Loucy (cell line): ENCODE measurements at regions not wholly inside any gene's neighbourhood (a gene's known extent, or its start where the extent isn't known, plus 50 kb on each side); places are given as distances from the start of the nearest gene placed in this dataset.

ENCODE experiments used
- H2AFZ ChIP-seq: fragments of 200-600 bp; sonication (generic); 2 replicates; pipeline ENCODE4 v1.6.0; 2016; ENCODE audit warnings: antibody characterized with exemption, mild to moderate bottlenecking, low read length, moderate library complexity
- H3F3A ChIP-seq: fragments of 200-600 bp; 2 replicates; pipeline ENCODE4 v1.6.0; 2016; ENCODE audit warnings: antibody characterized with exemption, low read depth, mild to moderate bottlenecking
- H3K27me3 ChIP-seq: fragments of 200-600 bp; sonication (generic); 2 replicates; pipeline ENCODE4 v1.6.1; 2014; ENCODE audit warnings: low read length, mild to moderate bottlenecking; ENCODE audit not compliant: insufficient read depth, poor library complexity, severe bottlenecking
- H3K36me3 ChIP-seq: fragments of 200-600 bp; sonication (generic); 2 replicates; pipeline ENCODE4 v1.6.1; 2016; ENCODE audit warnings: low read length; ENCODE audit not compliant: insufficient read depth
- H3K4me1 ChIP-seq: fragments of 200-600 bp; sonication (generic); 2 replicates; pipeline ENCODE4 v1.5.1; 2014; ENCODE audit warnings: low read length, mild to moderate bottlenecking; ENCODE audit not compliant: insufficient read depth, poor library complexity, severe bottlenecking
- H3K4me2 ChIP-seq: fragments of 200-600 bp; sonication (generic); 2 replicates; pipeline ENCODE4 v1.6.0; 2014; ENCODE audit warnings: antibody characterized with exemption, low read length, low read depth, mild to moderate bottlenecking; ENCODE audit not compliant: poor library complexity, severe bottlenecking
- H3K4me3 ChIP-seq: fragments of 200-600 bp; sonication (generic); 2 replicates; pipeline ENCODE4 v1.5.1; 2014; ENCODE audit warnings: low read length, mild to moderate bottlenecking, mixed read lengths; ENCODE audit not compliant: poor library complexity, severe bottlenecking
- H3K79me2 ChIP-seq: fragments of 200-600 bp; sonication (generic); 2 replicates; pipeline ENCODE4 v1.6.1; 2014; ENCODE audit warnings: low read length; ENCODE audit not compliant: insufficient read depth
- H3K9ac ChIP-seq: fragments of 200-600 bp; sonication (generic); 2 replicates; pipeline ENCODE4 v1.6.0; 2014; ENCODE audit warnings: mild to moderate bottlenecking, low read depth, low read length, moderate library complexity; ENCODE audit not compliant: poor library complexity, severe bottlenecking
- H3K9me2 ChIP-seq: fragments of 200-600 bp; sonication (generic); replicated peaks from 2 replicates; pipeline ENCODE4 v1.6.1; 2016; ENCODE audit warnings: low read depth, low read length, mixed read lengths
- H3K9me3 ChIP-seq: fragments of 200-600 bp; sonication (generic); 2 replicates; pipeline ENCODE4 v1.6.1; 2014; ENCODE audit warnings: mild to moderate bottlenecking, antibody characterized with exemption, low read length, low read depth; ENCODE audit not compliant: insufficient read depth
- H4K20me1 ChIP-seq: fragments of 200-600 bp; sonication (generic); 2 replicates; pipeline ENCODE4 v1.6.0; 2014; ENCODE audit warnings: antibody characterized with exemption, low read length, mild to moderate bottlenecking; ENCODE audit not compliant: insufficient read depth, poor library complexity, severe bottlenecking
- EZH2phosphoT487 ChIP-seq: fragments of 200-600 bp; IDR thresholded peaks from 2 replicates; pipeline ENCODE4 v1.6.1; 2018; ENCODE audit warnings: antibody characterized with exemption, mild to moderate bottlenecking, moderate library complexity, borderline replicate concordance
- TF ChIP-seq, protein P1 (sequence below): fragments of 200-600 bp; sonication (generic); conservative IDR thresholded peaks from 2 replicates; pipeline ENCODE4 v1.5.1; 2014; ENCODE audit warnings: mild to moderate bottlenecking, antibody characterized with exemption, low read length

DNA sequence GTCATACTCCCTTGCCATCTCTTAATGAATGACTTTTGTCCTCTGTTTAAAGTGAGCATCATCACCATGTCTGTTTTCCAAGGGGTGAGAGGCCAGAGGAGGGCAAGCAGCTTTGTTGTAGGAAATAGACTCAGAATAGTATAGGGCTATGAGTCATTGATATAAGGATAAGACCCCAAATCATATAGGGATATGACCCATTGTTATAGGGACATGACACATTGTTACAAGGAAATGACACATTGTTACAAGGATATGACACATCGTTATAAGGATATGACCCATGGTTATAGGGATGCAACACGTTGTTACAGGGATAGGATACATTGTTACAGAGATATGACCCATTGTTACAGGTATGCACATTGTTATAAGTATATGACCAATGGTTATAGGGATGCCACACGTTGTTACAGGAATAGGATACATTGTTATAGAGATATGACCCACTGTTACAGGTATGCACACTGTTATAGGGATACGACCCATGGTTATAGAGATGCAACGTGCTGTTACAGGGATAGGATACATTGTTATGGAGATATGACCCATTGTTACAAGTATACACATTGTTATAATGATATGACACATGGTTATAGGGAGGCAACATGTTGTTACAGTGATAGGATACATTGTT lies 311.1 kb upstream of the ADARB2 start:
- H3K4me2 ChIP-seq = no peak overlapping the region
- no peak overlapping the region for H3K9ac ChIP-seq
- H3K4me3 ChIP-seq = no peak overlapping the region
- no peaks in the 10 kb centered on the region for H3K4me1 ChIP-seq
- H3K9me2 ChIP-seq = no peaks in the 10 kb centered on the region
- no peaks in the 10 kb centered on the region for H3K9me3 ChIP-seq
- H3F3A ChIP-seq = no peaks in the 10 kb centered on the region
- TF ChIP-seq, protein P1, sequence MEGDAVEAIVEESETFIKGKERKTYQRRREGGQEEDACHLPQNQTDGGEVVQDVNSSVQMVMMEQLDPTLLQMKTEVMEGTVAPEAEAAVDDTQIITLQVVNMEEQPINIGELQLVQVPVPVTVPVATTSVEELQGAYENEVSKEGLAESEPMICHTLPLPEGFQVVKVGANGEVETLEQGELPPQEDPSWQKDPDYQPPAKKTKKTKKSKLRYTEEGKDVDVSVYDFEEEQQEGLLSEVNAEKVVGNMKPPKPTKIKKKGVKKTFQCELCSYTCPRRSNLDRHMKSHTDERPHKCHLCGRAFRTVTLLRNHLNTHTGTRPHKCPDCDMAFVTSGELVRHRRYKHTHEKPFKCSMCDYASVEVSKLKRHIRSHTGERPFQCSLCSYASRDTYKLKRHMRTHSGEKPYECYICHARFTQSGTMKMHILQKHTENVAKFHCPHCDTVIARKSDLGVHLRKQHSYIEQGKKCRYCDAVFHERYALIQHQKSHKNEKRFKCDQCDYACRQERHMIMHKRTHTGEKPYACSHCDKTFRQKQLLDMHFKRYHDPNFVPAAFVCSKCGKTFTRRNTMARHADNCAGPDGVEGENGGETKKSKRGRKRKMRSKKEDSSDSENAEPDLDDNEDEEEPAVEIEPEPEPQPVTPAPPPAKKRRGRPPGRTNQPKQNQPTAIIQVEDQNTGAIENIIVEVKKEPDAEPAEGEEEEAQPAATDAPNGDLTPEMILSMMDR = no peak
- no peak for TF ChIP-seq EZH2phosphoT487
- no peak overlapping the region for H2AFZ ChIP-seq
- no peaks in the 10 kb centered on the region for H3K36me3 ChIP-seq
- no peaks in the 10 kb centered on the region for H4K20me1 ChIP-seq
- H3K79me2 ChIP-seq = no peaks in the 10 kb centered on the region
- no peaks in the 10 kb centered on the region for H3K27me3 ChIP-seq

DNA sequence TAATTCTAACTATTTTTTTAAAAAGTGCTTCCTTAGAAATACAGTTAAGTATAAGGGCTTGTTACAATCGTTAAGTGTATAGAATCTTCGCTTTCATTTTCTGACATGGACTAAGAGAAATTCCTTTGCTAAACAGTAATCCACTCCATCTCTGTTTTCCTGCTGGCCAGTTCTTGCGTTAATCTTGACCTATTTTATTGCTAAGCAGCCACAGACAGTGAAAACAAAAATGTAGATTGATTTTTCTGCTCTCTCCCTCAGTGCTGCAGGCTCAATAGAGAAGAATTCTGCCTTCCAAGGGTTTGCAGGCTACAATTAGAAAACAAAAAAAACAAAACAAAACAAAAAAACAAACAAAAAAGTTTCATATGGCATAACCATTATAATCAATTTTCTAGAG lies 310.4 kb upstream of the ADARB2 start:
- TF ChIP-seq EZH2phosphoT487 = no peak
- TF ChIP-seq, protein P1 = no peak
- Histone ChIP-seq H3K9ac (no peak overlapping the region), H4K20me1 (no peaks in the 10 kb centered on the region), H3K79me2 (no peaks in the 10 kb centered on the region), H3K4me3 (no peak overlapping the region), H3K9me3 (no peaks in the 10 kb centered on the region), H3F3A (no peaks in the 10 kb centered on the region), H3K36me3 (no peaks in the 10 kb centered on the region), H3K4me2 (no peak overlapping the region), H2AFZ (no peak overlapping the region), H3K9me2 (no peaks in the 10 kb centered on the region), H3K4me1 (no peaks in the 10 kb centered on the region), H3K27me3 (no peaks in the 10 kb centered on the region)

DNA sequence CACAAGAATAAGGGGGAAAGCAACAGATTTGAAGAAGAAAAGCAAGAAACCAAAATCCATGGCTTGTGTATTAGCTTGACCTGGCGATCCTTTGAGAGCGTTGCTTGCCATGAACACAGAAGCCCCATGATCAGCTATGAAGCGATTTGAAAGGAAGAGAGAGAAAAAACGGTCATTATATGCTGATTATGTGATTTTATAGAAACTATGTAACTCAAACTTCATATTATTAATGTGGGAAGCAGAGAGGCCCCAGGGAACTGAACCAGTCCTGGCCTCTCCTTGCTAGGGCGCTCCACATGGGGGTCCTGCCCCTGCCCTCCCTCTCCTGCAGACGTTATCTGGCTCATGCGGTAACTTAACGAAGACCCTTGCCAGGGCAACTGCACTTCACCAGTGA lies 306.1 kb upstream of the ADARB2 start:
- H3K4me2 ChIP-seq = no peak overlapping the region
- TF ChIP-seq, protein P1 = no peak
- TF ChIP-seq EZH2phosphoT487 = no peak
- no peaks in the 10 kb centered on the region for H3K4me1 ChIP-seq
- H2AFZ ChIP-seq = no peak overlapping the region
- no peaks in the 10 kb centered on the region for H3K9me2 ChIP-seq
- H3K36me3 ChIP-seq = no peaks in the 10 kb centered on the region
- H4K20me1 ChIP-seq = no peaks in the 10 kb centered on the region
- H3K27me3 ChIP-seq = peaks cover 28% of the 10 kb centered on the region
- H3F3A ChIP-seq = no peaks in the 10 kb centered on the region
- H3K9me3 ChIP-seq = no peaks in the 10 kb centered on the region
- no peak overlapping the region for H3K4me3 ChIP-seq
- H3K9ac ChIP-seq = no peak overlapping the region
- no peaks in the 10 kb centered on the region for H3K79me2 ChIP-seq
